Heart right ventricle (tissue), 16 donors: ENCODE measurements at regions not wholly inside any gene's neighbourhood (a gene's known extent, or its start where the extent isn't known, plus 50 kb on each side); places are given as distances from the start of the nearest gene placed in this dataset.
"Not testable (repeated sequence)": the region's sequence is repeated elsewhere in the genome, so short reads cannot be mapped to it uniquely, and the experiment has no call there.

ENCODE experiments used
- ATAC-seq, 8 donors: fragments of 200-7000 bp; cut with Tn5 transposase; one replicate each; pipeline ENCODE4 v1.9.1; 2020; ENCODE audit warnings: mild to moderate bottlenecking in 8 of 8, moderate library complexity in 8 of 8, moderate number of reproducible peaks in 1 of 8
- DNase-seq, 2 donors: peaks; one replicate each; pipeline ENCODE4 v3.0.0-alpha.2; 2020
- H3K27ac ChIP-seq, 10 donors: fragments of 200-600 bp; sonication (generic) in 2 of 10; one replicate each; pipeline versions ENCODE4 v1.5.0 to v1.8.0; 2020 to 2022; ENCODE audit warnings: mild to moderate bottlenecking in 3 of 10
- H3K27me3 ChIP-seq, 7 donors: fragments of 200-600 bp; one replicate each; pipeline ENCODE4 v1.8.0; 2021 to 2022; ENCODE audit warnings: mild to moderate bottlenecking in 2 of 7
- H3K36me3 ChIP-seq, 9 donors: fragments of 200-600 bp; sonication (generic) in 1 of 9; one replicate each; pipeline versions ENCODE4 v1.5.0 to v1.8.0; 2020 to 2022; ENCODE audit warnings: mild to moderate bottlenecking in 2 of 9
- H3K4me1 ChIP-seq, 9 donors: fragments of 200-600 bp; sonication (generic) in 1 of 9; one replicate each; pipeline versions ENCODE4 v1.5.0 to v1.8.0; 2020 to 2022; ENCODE audit warnings: mild to moderate bottlenecking in 4 of 9
- H3K4me3 ChIP-seq, 10 donors: fragments of 200-600 bp; sonication (generic) in 2 of 10; one replicate each; pipeline versions ENCODE4 v1.5.0 to v1.8.0; 2020 to 2022; ENCODE audit warnings: mild to moderate bottlenecking in 7 of 10, moderate library complexity in 2 of 10
- H3K9me3 ChIP-seq, 11 donors: fragments of 200-600 bp in 10 of 11; sonication (generic) in 2 of 11; one replicate each; pipeline versions ENCODE4 v1.5.0 to v1.8.0; 2013 to 2022; ENCODE audit warnings: mild to moderate bottlenecking in 2 of 11, control low read depth in 1 of 11, moderate library complexity in 1 of 11
- CTCF ChIP-seq, 9 donors: fragments of 200-600 bp; sonication (generic) in 2 of 9; IDR thresholded peaks; one replicate each; pipeline versions ENCODE4 v1.5.0 to v1.8.0; 2021 to 2022; ENCODE audit warnings: antibody characterized with exemption in 9 of 9, mild to moderate bottlenecking in 5 of 9, moderate library complexity in 1 of 9
- WGBS, 2 donors: extraction: QIAGEN DNeasy Blood & Tissue Kit; methylation state at CpG; one replicate each; pipeline ENCODE4 v1.1.7; 2013; ENCODE audit warnings: inconsistent platforms in 1 of 2; 5-methylcytosine and 5-hydroxymethylcytosine counted together
- intact Hi-C, 10 donors: fragments of 100-400 bp; cut with DNase I; formaldehyde crosslinking; loops; one replicate each; pipeline versions ENCODE4 v1.11.1 to v1.14.2; 2022
- donor health status: Arrhythmogenic right ventricular cardiomyopathy.
- donor health status: ischemic (EF 13 %, LVEDD 7.1; RV severe dilation, severe dysfunction).
- donor health status: healthy with polysubstance abuse.
- donor health status: DM: no; HTN: yes; CAD: no.
- donor health status: DM: no; HTN: no; CAD: no.
- donor health status: ischemic (EF 25% LVEDD 6.9; RV normal size, moderate dysfunction).
- donor health status: ischemic (EF 25% LVEDD 5.7; RV mildly dilated, moderate dysfunction).
- donor health status: healthy.
- donor health status: DM: yes; HTN: yes; CAD: no.
- donor health status: Ischemic cardiomyopathy.
- donor health status: ischemic (EF 35%, LVEDD 5.7; RV mildly dilated, moderate dysfunction).
- donor health status: nonischemic (EF 11% LVEDD 7.7; RV severe dilation, severe dysfunction).
- donor health status: DM: yes; HTN: yes; CAD: no.
- donor health status: PGD.
- donor health status: ischemic (EF 29% LVEDD 5.4; RV normal size, mild dysfunction).
- donor health status: nonischemic (EF 23%, LVEDD 6.1; RV moderate dilation, normal function).

GRCh38 chr1:173307845-173308244, 100.7 kb upstream of the TNFSF4 start:
- Histone ChIP-seq H3K27ac (no peak overlapping the region), H3K27me3 (no peaks in the 10 kb centered on the region), H3K4me1 (peaks cover 0 to 7% (median 0%) of the 10 kb centered on the region in 9 donors), H3K9me3 (peaks cover 0 to 32% (median 9%) of the 10 kb centered on the region in 11 donors), H3K36me3 (no peaks in the 10 kb centered on the region), H3K4me3 (no peak overlapping the region)
- intact Hi-C loops = no loop called here
- ATAC-seq = no peak
- TF ChIP-seq CTCF (IDR thresholded peaks at IDR 0.05) = no peak
- no peak for DNase-seq
- WGBS, 2 donors = 90 to 91% methylated on average over 1 of the region's 1 CpG

GRCh38 chr1:173314656-173315055, 107.5 kb upstream of the TNFSF4 start:
- Histone ChIP-seq H3K4me3 (no peak overlapping the region), H3K27me3 (no peaks in the 10 kb centered on the region), H3K36me3 (no peaks in the 10 kb centered on the region), H3K27ac (no peak overlapping the region), H3K4me1 (no peaks in the 10 kb centered on the region), H3K9me3 (peaks cover 0 to 18% (median 7%) of the 10 kb centered on the region in 11 donors)
- DNase-seq (no peak), ATAC-seq (no peak)
- no peak for TF ChIP-seq CTCF (IDR thresholded peaks at IDR 0.05)
- WGBS, 2 donors = 89 to 97% methylated on average over 1 of the region's 1 CpG
- intact Hi-C loops = no loop called here

- Histone ChIP-seq H3K36me3 (no peaks in the 10 kb centered on the region), H3K27me3 (no peaks in the 10 kb centered on the region), H3K9me3 (peaks cover 0 to 12% (median 1%) of the 10 kb centered on the region in 11 donors), H3K27ac (no peak overlapping the region), H3K4me1 (no peaks in the 10 kb centered on the region), H3K4me3 (no peak overlapping the region)
- TF ChIP-seq CTCF (IDR thresholded peaks at IDR 0.05) = no peak
- ATAC-seq (no peak), DNase-seq (no peak)
- intact Hi-C loops = no loop called here
- 81 to 84% methylated on average over 3 of the region's 3 CpGs for WGBS, 2 donors
Measured at GRCh38 chr1:173315296-173315695, 108.2 kb upstream of the TNFSF4 start.

- no peak overlapping the region for H3K27ac ChIP-seq
- 93 to 98% methylated on average over 2 of the region's 2 CpGs for WGBS, 2 donors
- H3K4me3 ChIP-seq = no peak overlapping the region
- no peaks in the 10 kb centered on the region for H3K27me3 ChIP-seq
- intact Hi-C loops = no loop called here
- no peaks in the 10 kb centered on the region for H3K36me3 ChIP-seq
- no peak for TF ChIP-seq CTCF (IDR thresholded peaks at IDR 0.05)
- no peaks in the 10 kb centered on the region for H3K4me1 ChIP-seq
- ATAC-seq = no peak
- no peak for DNase-seq
- peaks cover 0 to 29% (median 0%) of the 10 kb centered on the region in 11 donors for H3K9me3 ChIP-seq
Measured at GRCh38 chr1:173318788-173319187, 111.7 kb upstream of the TNFSF4 start.

GRCh38 chr1:173324352-173324751, 117.2 kb upstream of the TNFSF4 start:
- WGBS, 2 donors = 93 to 97% methylated on average over 2 of the region's 2 CpGs
- H3K4me1 ChIP-seq, H3K27ac ChIP-seq, H3K4me3 ChIP-seq, intact Hi-C loops, H3K36me3 ChIP-seq, H3K27me3 ChIP-seq, DNase-seq, ATAC-seq: not testable (repeated sequence)
- H3K9me3 ChIP-seq = peaks cover 0 to 29% (median 0%) of the 10 kb centered on the region in 11 donors

GRCh38 chr1:173327987-173328386, 120.9 kb upstream of the TNFSF4 start:
- peaks cover 0 to 12% (median 0%) of the 10 kb centered on the region in 11 donors for H3K9me3 ChIP-seq
- H3K36me3 ChIP-seq, ATAC-seq, H3K27ac ChIP-seq, H3K4me3 ChIP-seq, intact Hi-C loops, H3K27me3 ChIP-seq, DNase-seq: not testable (repeated sequence)
- peaks cover 0 to 33% (median 26%) of the 10 kb centered on the region in 9 donors for H3K4me1 ChIP-seq
- 94% methylated on average over 3 of the region's 3 CpGs for WGBS, 2 donors
